Peyer's patch (tissue), 4 donors: ENCODE measurements at regions not wholly inside any gene's neighbourhood (a gene's known extent, or its start where the extent isn't known, plus 50 kb on each side); places are given as distances from the start of the nearest gene placed in this dataset.

Experiments used
- CTCF ChIP-seq, 6 experiments: fragments of 450-650 bp in 4 of 6; fragments of 200-600 bp in 2 of 6; sonication (generic) in 1 of 6; IDR thresholded peaks; one replicate each; pipeline ENCODE4 v1.5.1; 2017 to 2019; ENCODE audit warnings: antibody characterized with exemption in 6 of 6, mild to moderate bottlenecking in 3 of 6, moderate library complexity in 1 of 6
- POLR2A ChIP-seq, 2 donors: fragments of 450-650 bp; IDR thresholded peaks; one replicate each; pipeline ENCODE4 v1.5.1; 2017; ENCODE audit warnings: antibody characterized with exemption in 2 of 2, mild to moderate bottlenecking in 2 of 2, moderate library complexity in 2 of 2

GRCh38 chrX:720250-720649 lies 89.7 kb downstream of the SHOX start:
- TF ChIP-seq CTCF (IDR thresholded peaks at IDR 0.05) (no peak), POLR2A (IDR thresholded peaks at IDR 0.05) (no peak)
